H1 (cell line): ENCODE measurements at regions not wholly inside any gene's neighbourhood (a gene's known extent, or its start where the extent isn't known, plus 50 kb on each side); places are given as distances from the start of the nearest gene placed in this dataset.

Experiments used
- ATF3 ChIP-seq: IDR thresholded peaks from 2 replicates; pipeline ENCODE4 v1.6.1; 2011; ENCODE audit warnings: low read depth, mild to moderate bottlenecking, low read length; ENCODE audit not compliant: insufficient read depth
- CHD2 ChIP-seq: IDR thresholded peaks from 2 replicates; pipeline ENCODE4 v1.6.1; 2012; ENCODE audit warnings: low read length, improper control_type of control experiment
- CHD7 ChIP-seq: fragments of 300-600 bp; sonication (generic); IDR thresholded peaks from 2 replicates; pipeline ENCODE4 v1.7.1; 2012; ENCODE audit warnings: low read length, moderate library complexity, mild to moderate bottlenecking, inconsistent platforms; ENCODE audit not compliant: insufficient replicate concordance
- CREB1 ChIP-seq: IDR thresholded peaks from 2 replicates; pipeline ENCODE4 v1.6.1; 2012; ENCODE audit warnings: inconsistent platforms
- CTBP2 ChIP-seq: IDR thresholded peaks from 2 replicates; pipeline ENCODE4 v1.7.0; 2011; ENCODE audit warnings: borderline replicate concordance, mild to moderate bottlenecking, moderate library complexity, mixed read lengths, low read length; ENCODE audit not compliant: insufficient read depth, insufficient read length
- EZH2 ChIP-seq: fragments of 200-600 bp; sonication (generic); IDR thresholded peaks from 2 replicates; pipeline ENCODE4 v1.7.1; 2012; ENCODE audit warnings: low read depth, mild to moderate bottlenecking, moderate library complexity, low read length, inconsistent platforms; ENCODE audit not compliant: severe bottlenecking
- KDM1A ChIP-seq: fragments of 200-600, 300-600 bp; sonication (generic); IDR thresholded peaks from 2 replicates; pipeline ENCODE4 v1.7.1; 2016; ENCODE audit warnings: mild to moderate bottlenecking, low read length, borderline replicate concordance
- PHF8 ChIP-seq: fragments of 200-600 bp; sonication (generic); conservative IDR thresholded peaks from 2 replicates; pipeline ENCODE4 v1.7.1; 2012; ENCODE audit warnings: low read depth, mild to moderate bottlenecking, inconsistent platforms, low read length, moderate library complexity
- USF2 ChIP-seq: IDR thresholded peaks from 2 replicates; pipeline ENCODE4 v1.6.1; 2011; ENCODE audit warnings: low read length, improper control_type of control experiment
- ZNF274 ChIP-seq: IDR thresholded peaks from 2 replicates; pipeline ENCODE4 v1.7.0; 2012; ENCODE audit warnings: low read length, borderline replicate concordance; ENCODE audit errors: extremely low read depth

- no peak for TF ChIP-seq CHD7
- TF ChIP-seq CTBP2 = no peak
- no peak for TF ChIP-seq ATF3
- TF ChIP-seq USF2 = no peak
- no peak for TF ChIP-seq ZNF274
- TF ChIP-seq EZH2 = no peak
- TF ChIP-seq CREB1 = no peak
- TF ChIP-seq CHD2 = no peak
- no peak for TF ChIP-seq KDM1A
- no peak for TF ChIP-seq PHF8
Observed at GRCh38 chr7:21377545-21377944, 50.3 kb upstream of the SP4 start (continued).
